ENCODE measurements at regions not wholly inside any gene's neighbourhood (a gene's known extent, or its start where the extent isn't known, plus 50 kb on each side); places are given as distances from the start of the nearest gene placed in this dataset.

DNA sequence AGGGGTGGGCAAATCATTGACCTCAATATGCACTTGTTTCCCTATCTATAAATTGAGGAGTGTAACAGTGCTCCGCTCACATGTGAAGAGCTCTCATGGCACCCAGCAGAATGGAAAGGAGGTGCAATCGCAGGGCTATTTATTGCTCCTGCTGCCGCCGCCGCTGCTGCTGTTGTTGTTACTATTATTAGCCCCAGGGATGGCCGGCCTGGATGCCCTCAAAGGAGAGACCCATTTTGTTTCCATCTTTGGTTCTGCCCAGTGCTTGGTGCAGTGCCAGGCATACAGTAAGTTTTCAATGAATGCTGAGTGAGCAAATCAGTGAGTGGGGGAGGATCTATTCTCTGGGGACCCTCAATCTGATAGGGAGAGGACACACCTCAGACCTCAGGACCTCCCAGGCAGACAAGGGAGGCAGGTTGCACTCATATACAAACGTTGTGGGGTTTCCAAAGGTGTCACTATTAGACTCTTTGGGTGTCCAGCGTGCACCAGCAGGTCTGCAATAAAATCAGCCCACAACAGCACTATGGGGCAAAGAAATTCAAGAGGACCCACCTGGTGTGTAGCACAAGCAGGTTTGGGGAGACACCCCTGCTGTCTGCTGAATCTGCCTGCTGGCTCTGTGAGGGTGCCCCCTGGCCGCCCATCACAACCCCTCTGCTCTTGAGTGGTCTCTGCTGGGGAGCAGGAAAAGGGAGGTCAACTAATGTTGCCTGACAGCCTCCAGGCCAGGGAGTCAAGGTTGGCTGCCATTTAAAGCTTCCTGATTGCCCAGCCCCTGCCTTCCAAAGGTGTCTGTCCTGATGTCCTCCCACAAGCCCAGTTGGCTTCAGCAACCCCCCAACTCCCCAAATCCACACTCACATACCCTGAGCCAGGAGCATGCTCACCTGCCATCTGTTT is 136.3 kb downstream of the ACTL8 start:
- Histone ChIP-seq H3K27ac (no peak overlapping the region), H3K4me3 (no peak overlapping the region)
- TF ChIP-seq, protein P1, sequence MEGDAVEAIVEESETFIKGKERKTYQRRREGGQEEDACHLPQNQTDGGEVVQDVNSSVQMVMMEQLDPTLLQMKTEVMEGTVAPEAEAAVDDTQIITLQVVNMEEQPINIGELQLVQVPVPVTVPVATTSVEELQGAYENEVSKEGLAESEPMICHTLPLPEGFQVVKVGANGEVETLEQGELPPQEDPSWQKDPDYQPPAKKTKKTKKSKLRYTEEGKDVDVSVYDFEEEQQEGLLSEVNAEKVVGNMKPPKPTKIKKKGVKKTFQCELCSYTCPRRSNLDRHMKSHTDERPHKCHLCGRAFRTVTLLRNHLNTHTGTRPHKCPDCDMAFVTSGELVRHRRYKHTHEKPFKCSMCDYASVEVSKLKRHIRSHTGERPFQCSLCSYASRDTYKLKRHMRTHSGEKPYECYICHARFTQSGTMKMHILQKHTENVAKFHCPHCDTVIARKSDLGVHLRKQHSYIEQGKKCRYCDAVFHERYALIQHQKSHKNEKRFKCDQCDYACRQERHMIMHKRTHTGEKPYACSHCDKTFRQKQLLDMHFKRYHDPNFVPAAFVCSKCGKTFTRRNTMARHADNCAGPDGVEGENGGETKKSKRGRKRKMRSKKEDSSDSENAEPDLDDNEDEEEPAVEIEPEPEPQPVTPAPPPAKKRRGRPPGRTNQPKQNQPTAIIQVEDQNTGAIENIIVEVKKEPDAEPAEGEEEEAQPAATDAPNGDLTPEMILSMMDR (IDR thresholded peaks at IDR 0.05), result no peak
- no peak for DNase-seq (ENCODE audit: low spot score)

DNA sequence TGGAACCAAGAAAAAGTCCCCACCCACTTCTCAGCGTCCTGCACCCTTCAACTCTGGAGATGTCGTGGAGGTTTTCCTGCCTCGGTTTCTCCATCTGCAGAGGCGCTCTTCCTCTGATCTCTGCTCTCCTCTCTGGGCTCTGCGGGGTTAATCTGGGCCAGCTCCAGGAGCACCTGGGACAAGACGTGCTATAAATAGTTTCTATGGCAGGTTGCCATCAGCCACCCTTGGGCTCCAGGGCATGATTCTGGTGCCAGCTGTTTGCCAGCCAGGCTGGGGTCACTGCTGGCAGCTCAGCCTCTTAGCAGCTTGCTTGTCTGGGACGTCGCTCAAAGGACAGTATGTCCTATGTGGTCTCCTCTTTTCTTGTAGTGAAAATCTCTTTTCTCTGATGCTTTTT is 137.1 kb downstream of the ACTL8 start:
- DNase-seq (ENCODE audit: low spot score), result no peak
- Histone ChIP-seq H3K4me3 (no peak overlapping the region), H3K27ac (no peak overlapping the region)
- TF ChIP-seq, protein P1 (IDR thresholded peaks at IDR 0.05), result no peak

DNA sequence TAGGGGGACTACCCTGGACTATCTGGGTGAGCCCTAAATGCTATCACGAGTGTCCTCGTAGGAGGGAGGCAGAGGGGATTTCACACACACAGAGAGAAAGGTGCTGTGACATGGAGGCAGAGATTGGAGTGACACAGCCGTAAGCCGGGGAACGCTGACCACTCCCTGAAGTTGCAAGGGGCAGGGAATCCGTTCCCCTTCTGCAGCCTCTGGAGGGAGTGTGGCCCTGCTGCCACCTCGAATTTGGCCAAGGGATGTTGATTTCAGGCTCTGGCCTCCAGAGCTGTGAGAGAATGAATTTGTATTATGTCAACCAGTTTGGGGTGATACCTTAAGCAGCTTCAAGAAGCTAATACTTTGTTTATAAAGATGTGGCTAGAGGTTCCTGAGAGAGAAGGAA is 137.7 kb downstream of the ACTL8 start:
- TF ChIP-seq, protein P1 (IDR thresholded peaks at IDR 0.05), result no peak
- Histone ChIP-seq H3K4me3 (no peak overlapping the region), H3K27ac (no peak overlapping the region)
- DNase-seq (ENCODE audit: low spot score), result no peak

DNA sequence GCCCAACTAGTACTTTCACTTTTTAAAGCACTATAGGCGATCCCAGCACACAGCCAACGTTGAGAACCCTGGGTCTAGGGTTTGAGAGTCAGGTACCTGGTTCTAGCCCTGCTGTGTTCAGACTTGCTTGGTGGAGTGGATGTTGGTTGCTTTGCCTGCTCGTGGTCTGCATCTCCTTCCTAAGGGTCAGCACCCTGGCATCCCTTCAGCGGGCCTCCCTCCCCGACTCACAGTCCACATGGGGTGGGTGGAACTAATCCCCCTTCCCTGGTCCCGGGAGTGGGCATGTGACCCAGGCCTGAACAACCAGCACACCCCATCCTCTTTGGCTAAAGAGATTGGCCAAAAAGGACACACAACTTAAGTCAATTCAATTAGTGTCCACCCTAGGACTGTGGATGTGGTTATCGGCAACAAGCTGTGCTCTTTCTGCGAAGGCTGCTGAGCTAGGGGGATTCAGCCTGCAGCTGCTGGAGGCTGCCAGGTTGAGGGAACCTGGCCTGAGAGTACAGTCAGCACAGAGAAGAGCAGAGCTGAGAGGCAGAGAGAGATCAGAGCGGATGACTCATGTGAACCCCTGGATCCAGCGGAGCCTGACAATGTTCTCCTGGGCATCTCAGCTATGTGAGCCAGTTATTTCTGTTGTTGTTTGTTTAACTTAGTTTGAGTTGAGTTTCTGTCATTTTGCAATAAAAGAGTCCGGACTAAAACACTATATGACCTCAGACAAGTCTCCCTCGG is 138.9 kb downstream of the ACTL8 start:
- Histone ChIP-seq H3K27ac (no peak overlapping the region), H3K4me3 (no peak overlapping the region)
- no peak for DNase-seq (ENCODE audit: low spot score)
- TF ChIP-seq, protein P1 (IDR thresholded peaks at IDR 0.05), result no peak

DNA sequence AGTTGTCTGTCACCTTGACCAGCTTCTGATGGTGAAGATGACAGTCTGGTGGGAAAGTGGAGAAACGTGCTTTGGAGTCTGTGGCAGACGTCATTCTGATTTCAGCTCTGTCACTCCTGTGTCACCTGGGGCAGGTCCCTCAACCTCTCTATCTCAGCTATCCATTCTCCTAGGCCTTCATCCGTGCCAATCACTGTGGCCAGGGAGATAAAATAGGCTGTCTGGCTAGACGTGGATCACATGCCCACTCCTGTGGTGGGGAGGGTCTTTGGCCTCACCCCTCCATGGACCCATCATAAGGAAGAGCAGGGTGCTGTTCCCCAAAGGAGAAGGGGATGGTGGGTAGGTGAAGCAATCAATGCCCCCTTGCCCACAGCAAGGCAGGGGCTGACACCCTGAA is 140.3 kb downstream of the ACTL8 start:
- no peak for DNase-seq (ENCODE audit: low spot score)
- TF ChIP-seq, protein P1 (IDR thresholded peaks at IDR 0.05), result no peak
- H3K27ac ChIP-seq, result no peak overlapping the region
- H3K4me3 ChIP-seq, result no peak overlapping the region

DNA sequence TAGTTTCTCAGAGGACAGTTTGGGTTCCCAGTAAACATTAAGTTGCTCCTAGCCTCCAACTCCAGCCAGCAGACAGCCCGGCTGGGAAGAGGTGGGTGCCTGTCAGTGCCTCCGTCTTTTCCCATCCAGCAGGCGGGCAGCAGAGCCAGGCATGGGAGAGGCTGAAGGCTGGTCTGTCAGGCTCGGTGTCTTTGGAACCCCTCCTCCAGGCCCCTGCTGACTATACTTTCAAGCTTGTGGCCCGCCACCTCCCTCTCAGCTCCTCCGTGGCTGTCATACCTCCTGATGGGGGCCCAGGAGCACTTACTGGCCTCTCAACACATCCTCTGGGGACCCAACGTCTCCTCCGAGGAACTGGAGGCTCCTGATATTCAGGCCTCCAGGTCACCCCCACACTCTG is 140.9 kb downstream of the ACTL8 start:
- TF ChIP-seq, protein P1 (IDR thresholded peaks at IDR 0.05), result no peak
- no peak overlapping the region for H3K27ac ChIP-seq
- H3K4me3 ChIP-seq, result no peak overlapping the region
- no peak for DNase-seq (ENCODE audit: low spot score)
